Dermis microvascular lymphatic vessel endothelial cell (primary cell): ENCODE measurements at regions not wholly inside any gene's neighbourhood (a gene's known extent, or its start where the extent isn't known, plus 50 kb on each side); places are given as distances from the start of the nearest gene placed in this dataset.

Experiments used
- DNase-seq, 2 donors: peaks; one replicate each; pipeline versions ENCODE4 v3.0.0 to v3.0.0-alpha.2; 2010; ENCODE audit warnings: low read depth in 2 of 2

DNA sequence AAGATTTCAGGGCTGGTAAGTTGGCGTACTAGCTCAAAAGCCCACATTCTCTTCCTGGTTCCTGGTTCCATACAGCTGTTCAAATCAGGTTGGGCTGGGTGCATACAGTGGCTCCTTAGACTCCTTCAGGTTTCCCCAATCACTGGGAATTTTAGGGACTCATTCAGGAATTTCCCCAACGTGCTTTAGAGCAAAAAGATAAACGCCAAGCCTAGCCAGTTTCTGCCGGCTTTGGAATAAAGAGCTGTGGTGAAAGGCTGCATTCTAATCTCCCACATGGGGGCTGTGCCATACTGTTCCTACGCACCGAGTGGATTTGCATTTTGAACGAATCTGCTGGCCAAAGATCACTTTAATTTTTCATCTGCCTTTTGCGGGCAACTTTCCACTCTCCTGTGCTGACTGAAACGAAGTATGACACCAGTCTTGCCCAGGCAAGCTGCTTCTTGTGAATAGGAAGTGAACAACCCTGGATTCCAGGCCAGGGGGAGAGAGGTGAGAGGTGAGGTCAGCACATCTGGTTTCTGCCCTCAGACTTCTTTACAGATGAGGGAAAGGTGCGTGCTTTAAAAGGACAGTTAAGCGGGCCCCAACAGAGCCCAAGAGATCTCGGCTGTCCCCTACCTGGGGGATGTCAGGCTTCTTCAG is 184.2 kb upstream of the PDZRN3 start:
- DNase-seq = no peak

DNA sequence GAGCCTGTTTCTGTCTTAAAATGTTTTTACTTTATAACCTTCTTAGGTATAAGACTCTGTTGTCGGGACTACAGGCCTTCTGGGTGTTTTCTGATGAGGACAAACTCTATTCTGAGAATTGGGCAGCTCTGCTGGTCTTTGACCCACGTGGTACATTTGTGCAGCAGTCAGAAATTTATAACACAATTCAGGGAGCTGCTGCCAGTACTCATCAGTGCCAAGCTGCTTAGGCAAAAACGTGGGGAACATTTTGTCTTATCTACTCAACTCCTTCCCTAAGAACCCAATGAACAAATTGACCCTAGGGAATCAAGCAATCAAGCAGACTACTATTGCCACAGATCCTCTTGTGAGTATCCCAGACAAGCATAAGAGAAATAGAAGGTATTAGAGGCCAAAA is 180.7 kb upstream of the PDZRN3 start:
- no peak for DNase-seq

DNA sequence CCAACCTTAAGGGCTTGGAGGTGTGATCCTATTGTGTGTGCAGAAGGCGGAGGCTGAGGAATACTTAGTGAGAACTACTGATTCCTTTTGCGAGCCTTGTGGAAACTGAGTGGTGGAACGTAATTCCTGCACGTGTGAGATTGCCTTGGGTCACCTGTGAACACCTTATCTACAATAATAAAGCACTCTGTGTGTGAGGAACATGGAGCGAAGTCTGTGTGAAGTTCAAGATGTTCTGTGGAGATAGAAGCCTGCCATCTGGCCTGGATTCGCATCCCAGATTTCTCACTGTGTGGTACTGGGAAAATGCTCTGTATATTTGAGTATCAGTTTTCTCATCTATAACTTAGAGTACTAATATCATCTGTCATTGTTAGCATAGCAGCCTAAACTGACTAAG is 179.5 kb upstream of the PDZRN3 start:
- DNase-seq = no peak

DNA sequence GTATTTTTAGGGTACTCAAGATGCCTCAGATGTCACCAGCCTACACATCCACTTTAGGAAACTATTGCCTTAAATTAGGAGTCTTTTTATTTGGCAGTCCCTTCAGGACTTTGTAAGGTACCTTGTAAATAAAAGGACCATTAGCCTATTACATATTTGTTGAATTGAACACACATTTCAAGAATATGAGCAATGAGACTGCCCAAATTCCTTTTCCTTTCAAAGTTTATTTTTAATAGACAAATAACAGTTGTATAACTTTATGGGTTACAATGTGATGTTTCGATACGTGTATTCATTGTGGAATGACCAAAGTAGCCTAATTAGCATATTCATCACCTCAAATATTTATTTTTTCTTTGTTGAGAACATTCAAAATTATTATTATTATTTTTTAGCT is 176.7 kb upstream of the PDZRN3 start:
- DNase-seq = no peak

DNA sequence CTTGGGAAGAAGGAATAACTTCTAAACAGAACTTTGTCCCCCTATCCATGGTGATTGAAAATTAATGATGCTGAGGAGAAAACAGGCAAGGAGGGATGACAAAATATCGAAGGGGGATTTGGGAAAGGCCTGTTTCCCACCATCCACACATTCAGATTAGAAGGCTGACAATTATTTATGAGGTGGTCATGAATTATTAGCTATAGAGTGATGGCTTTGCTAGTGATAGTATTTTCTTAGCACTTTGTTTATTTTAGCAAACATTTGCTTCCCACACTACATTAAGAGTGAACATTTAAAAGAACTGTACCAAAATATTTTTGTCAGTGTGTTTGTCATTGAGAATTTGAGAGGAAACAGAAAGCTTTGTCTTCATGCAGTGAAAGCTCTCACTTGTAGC is 172.6 kb upstream of the PDZRN3 start:
- DNase-seq = no peak

DNA sequence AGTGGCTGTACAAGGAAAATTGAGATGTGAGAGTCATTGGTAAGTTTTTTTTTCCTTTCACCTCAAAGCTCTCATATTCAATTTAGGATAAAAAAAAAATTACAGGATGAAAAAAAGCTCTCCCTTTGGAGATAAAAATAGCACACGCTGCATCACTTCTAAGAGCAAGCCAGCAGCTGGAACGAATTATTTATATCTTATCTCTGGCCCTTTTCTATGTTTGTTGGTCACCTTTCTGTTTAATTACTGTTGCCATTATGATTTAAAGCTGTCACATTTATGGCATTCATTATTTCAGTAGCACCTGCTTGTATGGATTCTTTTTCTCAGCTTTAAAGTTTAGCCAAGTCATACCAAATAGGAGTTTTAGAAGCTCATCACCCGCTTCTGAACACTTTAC is 171.6 kb upstream of the PDZRN3 start:
- no peak for DNase-seq

DNA sequence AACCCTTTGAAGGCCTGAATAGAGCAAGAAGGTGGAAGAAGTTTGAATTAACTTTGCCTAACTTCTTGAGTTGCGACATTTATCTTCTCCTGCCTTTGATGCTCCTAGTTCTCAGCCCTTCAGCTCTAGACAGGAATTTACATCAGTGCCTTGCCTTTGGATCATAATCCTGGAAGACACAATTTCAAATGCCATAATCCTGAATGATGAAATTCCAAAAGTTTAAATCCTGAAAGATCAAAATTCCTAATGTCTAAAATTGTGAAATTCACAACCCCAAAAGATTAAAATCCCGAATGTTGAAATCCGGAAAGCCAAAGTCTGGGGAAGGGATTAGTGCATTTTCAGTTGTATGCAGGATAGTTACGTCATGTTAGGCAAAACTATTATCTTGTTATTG is 166.6 kb upstream of the PDZRN3 start:
- DNase-seq = no peak

DNA sequence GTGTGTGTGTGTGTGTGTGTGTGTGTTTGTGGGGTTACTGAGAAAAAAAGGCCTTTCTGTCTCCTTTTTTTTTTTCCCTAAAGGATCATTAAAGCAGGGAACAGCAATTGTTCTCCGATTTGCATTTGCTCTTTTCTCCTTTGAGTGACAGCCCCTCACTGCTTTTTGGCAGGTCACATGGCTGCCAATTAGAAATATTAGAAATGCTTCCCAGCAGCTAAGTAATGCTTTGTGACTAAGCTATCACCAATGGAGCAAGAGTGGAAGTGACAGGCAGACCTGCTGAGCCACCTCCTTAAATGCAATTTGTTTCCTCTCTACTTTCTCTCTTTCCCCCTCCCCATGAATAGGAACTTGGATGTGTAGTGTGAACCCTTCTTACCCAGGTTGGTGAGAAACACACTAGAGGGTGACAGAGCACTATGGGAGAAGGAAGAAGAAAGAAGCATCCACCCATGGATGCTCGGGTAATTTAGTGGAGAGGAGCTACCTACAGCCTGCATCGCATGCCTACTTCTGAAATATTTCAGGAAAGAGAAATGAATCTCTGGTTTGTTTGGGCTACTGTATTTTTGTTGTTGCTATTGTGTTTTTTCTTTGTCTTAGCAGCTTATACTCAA is 165.2 kb upstream of the PDZRN3 start:
- DNase-seq = no peak

DNA sequence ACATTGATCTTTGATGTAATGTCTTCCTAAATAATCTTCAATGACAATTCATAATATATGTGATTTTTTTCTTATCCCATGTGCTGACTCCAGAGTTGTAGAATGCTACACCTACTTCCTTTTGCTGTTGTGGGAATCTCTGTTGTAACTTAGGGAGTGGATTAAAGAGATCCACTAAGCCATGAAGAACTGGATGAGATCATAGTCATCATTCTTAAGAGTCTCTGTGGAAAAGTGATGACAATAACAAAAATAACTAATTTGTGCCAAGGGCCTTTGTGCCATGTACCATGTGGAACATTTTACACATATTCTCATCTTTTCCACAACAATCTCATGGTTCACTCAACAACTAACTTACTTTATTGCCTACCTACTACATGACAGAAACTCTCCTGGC is 162.9 kb upstream of the PDZRN3 start:
- no peak for DNase-seq

DNA sequence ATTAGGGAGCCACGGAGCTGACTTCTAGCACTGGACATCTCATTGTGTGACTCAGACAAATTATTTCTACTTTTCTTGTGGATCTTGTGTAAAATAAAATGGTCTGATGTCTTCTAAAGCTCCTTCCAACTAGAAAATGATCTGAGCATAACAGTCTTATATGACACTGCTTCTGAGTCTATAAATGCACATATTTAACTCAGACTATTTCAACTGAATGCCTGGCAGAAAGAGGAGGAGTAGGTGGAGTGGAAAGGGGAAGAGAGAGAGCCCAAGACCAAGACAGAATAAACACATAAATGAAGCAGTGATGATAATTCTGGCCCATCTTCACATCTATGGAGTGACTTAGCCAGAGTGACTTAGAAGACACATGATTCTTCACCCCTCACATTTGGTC is 162.3 kb upstream of the PDZRN3 start:
- DNase-seq = no peak

DNA sequence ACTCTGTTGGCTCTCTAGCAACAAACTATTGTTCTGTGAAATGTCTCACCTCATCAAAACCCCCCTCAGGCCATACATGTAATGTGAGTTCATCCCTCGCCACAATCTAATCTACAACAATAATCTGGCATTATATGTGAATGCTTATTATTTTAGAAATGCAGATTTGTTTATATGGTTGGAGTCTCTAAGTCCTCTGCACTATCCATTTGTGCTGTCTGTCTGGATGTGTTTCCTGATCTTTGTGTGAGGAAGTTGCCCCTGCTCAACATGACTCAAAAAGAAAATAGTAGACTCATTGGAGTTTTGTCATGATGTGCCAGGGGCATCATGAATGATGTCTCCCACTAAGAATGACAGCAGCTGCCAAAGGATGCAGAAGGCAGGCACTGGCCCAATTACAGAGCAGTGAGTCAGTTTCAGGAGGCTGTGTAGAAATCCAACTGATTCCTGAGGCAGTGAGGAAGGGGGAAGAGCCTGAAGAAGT is 161.6 kb upstream of the PDZRN3 start:
- peak; percentile 73 to 87 for DNase-seq

DNA sequence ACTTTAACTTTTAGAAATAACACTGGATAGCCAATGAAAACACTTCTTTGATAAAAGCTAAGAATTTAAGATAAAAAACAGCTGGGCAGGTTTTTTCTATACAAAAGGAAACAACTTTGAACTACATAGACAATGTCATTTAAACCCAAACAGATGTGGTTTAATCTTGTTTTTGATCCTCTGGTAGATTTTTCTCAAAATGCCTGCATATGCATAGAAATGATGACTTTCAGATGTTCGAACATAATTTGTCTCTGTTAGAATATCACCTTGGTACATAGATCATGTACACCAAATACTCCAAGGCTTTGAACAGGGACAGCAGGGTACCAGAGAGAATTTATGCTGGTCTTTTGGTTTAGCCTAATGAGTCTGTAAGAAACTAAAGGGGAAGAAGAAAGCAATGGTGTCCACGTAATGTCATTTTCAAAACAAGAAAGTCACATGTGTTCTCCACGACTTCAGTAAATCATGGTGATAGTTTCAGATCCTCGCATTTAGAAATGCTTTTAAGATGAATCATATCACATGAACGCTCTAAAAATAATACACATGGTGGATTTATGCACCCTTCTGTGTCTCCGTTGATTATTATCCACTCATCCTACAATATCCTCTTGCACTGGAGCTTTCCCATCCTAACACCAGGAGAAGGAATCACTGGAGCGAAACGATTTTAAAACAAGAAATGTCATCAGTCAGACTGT is 160.1 kb upstream of the PDZRN3 start:
- DNase-seq = peak in 1 of 2 donors; percentile 22

DNA sequence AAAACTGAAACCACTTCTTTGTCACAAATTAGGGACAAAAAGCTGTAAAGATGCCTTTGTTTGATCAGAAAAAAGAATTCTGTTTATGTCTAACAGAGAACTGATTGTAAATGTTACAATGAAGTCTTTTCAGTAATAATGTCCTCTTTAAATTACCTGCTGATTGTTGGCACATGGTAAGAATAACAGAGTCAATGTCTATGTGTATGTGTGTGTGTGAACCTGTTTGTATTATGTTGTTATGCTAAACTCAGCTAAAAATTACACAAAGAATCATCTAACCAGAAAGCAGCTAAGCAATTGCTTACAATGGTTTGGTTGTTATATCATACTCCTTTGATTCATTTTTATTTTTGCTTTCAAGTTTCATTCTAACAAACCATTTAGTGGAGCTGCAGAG is 159.1 kb upstream of the PDZRN3 start:
- no peak for DNase-seq

DNA sequence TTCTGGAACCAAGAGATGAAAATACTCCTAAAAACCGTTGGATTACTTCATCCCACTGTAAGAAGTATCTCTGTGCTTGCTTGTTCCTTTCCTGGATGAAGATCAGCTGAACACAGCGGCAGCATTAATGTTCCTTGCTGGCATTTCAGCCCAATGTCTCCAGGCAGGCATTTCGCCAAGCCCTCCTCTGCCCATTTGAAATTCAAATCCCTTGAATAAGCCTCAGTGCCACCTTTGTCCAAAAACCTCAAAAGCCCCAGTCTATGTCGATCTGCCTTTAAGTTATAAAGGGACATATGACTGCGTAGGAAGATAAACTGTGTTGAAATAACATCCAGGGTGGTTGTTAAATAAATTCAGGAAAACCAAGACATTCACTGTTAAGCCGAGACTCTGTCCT is 156.8 kb upstream of the PDZRN3 start:
- no peak for DNase-seq

DNA sequence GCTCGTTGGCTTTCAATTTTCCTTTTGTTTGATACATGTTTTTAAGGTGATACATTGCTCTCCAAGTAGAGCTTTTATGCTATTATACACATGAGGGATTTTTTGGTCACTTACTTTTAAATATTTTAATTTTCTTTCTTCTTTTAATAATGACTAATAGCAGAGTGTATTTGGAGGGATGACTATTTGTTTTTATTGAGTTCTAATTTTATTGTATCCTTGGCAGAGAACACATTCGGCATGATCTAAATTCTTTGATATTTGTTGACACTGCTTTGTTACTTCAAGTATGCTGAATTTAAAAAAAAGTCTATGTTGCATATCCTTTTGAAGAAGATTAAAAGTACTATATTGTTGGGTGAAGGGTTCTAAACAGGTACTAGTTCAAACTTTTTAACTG is 149.9 kb upstream of the PDZRN3 start:
- DNase-seq = no peak

DNA sequence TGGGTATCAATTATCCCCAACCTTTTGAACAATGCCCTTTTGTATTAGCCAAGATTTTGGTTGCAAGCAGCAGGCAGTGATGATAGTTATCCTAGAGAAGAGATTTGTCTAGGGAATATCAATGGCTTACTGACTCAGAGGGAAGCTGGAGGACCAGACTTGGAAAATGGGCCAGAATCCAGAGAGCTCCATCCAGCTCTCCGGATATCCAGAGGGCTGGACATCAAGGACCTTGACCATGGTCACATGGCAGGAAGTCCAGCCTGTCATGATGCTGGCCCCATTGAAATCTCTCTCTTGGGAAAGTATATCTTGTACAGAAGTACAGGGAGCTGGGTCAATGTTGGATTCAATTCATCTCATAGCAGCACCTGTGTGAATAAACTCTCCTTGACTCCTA is 148.5 kb upstream of the PDZRN3 start:
- DNase-seq = no peak

DNA sequence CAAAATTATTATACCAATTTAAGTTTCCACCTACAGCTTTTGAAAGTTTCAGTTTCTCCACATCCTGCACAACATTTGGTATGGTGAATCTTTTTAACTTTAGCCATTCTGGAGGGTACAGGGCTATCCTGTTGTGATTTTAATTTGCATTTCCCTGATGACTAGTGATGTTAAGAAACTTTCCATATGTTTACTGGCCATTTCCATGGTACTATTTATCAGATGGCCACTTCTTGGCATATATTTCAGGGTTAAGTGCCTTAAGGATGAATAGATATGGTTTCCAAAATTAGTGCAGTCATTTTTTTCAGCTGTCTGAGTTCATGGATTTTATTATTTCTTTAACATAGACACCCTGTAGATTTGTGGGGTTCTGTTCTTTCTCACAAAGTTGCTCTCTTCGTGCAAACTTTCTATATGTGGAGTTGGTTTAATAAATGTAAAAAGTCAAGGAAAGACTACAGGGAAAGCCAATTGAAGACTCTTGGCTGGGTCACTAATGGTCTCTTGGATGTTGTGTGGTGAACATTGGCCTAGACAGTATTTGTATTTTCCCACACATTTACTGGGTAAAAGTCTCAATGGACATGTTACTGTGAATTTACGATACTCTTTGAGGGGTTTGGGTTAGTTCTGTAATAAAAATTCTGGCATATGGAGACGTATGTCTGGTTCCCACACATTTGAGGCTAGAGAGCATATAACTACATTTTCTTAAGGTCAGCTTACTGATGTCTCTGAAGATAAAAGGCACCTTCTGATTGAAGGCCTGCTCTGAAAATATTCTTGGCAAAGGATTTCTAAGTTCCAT is 147.5 kb upstream of the PDZRN3 start:
- DNase-seq = no peak

DNA sequence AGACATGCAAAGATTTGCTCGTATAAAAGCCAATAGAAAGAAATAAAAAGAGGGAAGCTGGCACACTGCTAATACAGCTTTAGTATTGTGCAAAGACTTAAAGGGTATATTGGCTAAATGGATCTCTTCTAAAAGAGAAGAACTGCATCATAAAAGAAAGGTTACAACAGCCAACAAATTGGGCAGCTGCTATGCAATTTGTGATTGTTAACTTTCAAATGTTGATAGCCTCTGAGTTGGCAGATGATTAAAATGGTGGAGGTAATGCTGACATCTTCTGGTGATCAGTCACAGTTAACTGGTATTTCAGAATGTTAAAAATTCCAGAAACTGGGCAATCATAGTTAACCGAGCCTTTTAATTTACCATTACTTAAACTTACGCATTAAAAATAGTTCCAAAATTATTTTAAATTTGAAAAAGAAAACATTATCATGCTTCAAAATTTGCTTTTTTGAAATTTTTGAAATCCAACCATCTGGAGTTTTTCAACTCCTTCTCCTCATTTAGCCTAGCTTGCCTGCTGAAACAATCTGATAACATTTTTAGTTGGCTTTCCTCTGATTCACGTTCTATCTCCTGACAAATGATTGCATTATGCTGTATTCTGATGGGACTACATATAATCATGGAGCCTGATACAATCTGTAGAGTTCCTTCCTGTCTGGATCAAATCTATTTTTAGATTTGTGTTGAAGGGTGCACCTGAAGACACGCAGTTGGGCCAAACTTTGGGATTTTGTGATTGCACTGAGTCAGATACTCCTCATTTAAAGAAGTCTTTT is 144.0 kb upstream of the PDZRN3 start:
- no peak for DNase-seq

DNA sequence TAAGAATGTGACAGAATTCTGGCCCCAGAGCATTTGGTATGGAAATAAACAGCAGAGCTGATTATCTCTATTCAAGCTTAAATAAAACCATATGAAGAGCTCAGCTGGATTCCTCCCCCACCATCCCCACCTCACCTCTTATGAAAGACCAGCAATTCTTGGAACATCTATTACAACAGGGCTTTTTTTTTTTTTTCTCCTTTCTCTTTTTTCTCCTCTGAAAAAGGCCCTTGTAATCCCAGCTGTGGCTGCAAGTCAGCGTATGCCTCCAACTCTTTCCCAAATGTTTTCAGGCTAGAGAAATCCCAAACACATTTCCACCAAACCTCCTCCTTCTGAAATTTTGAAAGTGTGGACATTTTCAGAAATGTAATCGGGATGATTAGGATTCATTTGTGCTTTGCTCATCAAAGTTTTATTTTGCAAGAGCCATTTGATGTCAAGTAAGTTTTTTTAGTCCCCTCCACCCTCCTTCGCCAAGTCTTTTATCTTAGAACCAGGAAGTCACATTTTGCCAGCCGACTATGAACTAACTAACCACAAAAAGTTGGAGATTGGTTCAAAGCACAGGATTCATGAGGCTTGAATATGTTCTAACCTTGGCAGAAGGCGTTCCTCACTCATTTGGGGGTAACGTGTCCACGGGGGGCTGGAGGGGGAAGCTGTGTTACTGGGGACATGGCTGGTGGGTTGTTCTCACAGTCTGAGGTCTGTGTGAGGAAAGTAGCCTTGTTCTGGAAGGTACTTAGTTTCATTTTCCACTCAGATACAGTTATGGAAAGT is 142.0 kb upstream of the PDZRN3 start:
- no peak for DNase-seq

DNA sequence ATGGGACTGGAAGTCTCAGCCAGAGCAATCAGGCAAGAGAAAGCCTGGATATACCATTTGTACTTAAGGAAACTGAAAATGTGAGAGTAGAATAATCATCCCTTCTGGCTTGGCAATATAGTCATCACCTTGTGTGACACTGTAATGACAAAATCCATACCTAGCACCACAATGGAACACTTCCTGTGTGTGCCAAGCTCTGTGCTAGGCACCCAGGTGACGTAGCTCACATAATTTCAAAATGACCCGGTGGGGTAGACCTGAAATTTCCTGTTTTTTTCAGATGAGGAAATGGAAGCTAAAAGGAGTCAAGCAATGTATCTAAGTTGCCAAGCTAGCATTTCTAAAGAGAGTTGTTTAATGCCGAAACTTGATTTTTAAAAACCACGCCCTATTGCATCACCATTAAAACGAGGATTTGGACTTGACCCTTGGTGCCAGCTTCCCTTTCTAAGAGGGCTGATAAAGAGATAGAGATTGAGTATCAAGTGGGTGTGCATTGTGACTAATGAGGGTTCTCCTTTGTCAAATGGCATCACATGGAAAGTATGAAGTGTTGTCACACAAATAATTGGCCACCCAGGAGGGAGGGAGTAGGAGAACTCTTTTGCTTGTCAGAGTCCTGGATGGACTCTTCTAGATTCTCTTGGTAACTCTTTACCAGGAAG is 141.3 kb upstream of the PDZRN3 start:
- no peak for DNase-seq
